ENCODE measurements at regions not wholly inside any gene's neighbourhood (a gene's known extent, or its start where the extent isn't known, plus 50 kb on each side); places are given as distances from the start of the nearest gene placed in this dataset.

DNA sequence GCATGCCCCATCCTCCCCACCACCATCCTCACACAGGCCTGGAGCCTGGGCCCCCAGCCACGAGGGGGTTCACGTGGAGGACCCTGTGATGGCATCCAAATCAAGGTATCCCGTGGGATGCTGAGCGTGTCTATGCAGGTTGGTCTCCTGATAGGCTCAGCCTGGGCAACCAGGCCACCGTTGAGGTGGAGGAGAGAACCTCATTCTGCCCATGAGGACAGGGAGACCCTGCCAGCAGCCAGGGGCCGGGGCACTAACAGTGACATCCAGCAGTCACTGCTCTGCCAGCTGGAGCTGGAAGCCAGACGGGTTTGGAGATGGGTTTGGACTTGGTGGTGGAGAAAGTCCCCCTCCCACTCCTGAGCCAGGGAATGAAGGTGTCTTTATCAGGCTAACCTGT, 582.8 kb downstream of the MATN1 start:
- TF ChIP-seq, protein P1, sequence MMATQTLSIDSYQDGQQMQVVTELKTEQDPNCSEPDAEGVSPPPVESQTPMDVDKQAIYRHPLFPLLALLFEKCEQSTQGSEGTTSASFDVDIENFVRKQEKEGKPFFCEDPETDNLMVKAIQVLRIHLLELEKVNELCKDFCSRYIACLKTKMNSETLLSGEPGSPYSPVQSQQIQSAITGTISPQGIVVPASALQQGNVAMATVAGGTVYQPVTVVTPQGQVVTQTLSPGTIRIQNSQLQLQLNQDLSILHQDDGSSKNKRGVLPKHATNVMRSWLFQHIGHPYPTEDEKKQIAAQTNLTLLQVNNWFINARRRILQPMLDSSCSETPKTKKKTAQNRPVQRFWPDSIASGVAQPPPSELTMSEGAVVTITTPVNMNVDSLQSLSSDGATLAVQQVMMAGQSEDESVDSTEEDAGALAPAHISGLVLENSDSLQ (IDR thresholded peaks at IDR 0.05), result no peak
- TF ChIP-seq FOXA1 (IDR thresholded peaks at IDR 0.05), result no peak
- TF ChIP-seq BHLHE40 (IDR thresholded peaks at IDR 0.05; ENCODE audit: borderline replicate concordance), result no peak
